H9 (cell line): ENCODE measurements at regions not wholly inside any gene's neighbourhood (a gene's known extent, or its start where the extent isn't known, plus 50 kb on each side); places are given as distances from the start of the nearest gene placed in this dataset.

Experiments used
- DNase-seq: peaks from one replicate; pipeline ENCODE4 v3.0.0-alpha.2; 2017
- H2AFZ ChIP-seq: one replicate; pipeline ENCODE4 v1.6.1; 2013; ENCODE audit warnings: mild to moderate bottlenecking, low read length, control low read depth, moderate library complexity
- H2AK5ac ChIP-seq: 2 replicates; pipeline ENCODE4 v1.6.1; 2013; ENCODE audit warnings: low read length, control low read depth, mixed read lengths; ENCODE audit not compliant: insufficient read length
- H2BK120ac ChIP-seq: one replicate; pipeline ENCODE4 v1.6.1; 2013; ENCODE audit warnings: low read depth, mild to moderate bottlenecking, low read length, control low read depth, inconsistent platforms; ENCODE audit not compliant: poor library complexity, severe bottlenecking
- H2BK12ac ChIP-seq: 2 replicates; pipeline ENCODE4 v1.6.1; 2013; ENCODE audit warnings: low read length, control low read depth, mixed read lengths, low read depth; ENCODE audit not compliant: insufficient read length
- H2BK15ac ChIP-seq: 2 replicates; pipeline ENCODE4 v1.6.1; 2013; ENCODE audit warnings: low read depth, low read length, control low read depth
- H2BK20ac ChIP-seq: one replicate; pipeline ENCODE4 v1.6.1; 2013; ENCODE audit warnings: low read depth, mild to moderate bottlenecking, low read length, control low read depth, inconsistent platforms; ENCODE audit not compliant: poor library complexity, severe bottlenecking
- H2BK5ac ChIP-seq: 2 replicates; pipeline ENCODE4 v1.6.1; 2013; ENCODE audit warnings: low read length, control low read depth, mixed read lengths; ENCODE audit not compliant: insufficient read length
- H3K14ac ChIP-seq: 2 replicates; pipeline ENCODE4 v1.6.1; 2013; ENCODE audit warnings: low read length, control low read depth; ENCODE audit not compliant: insufficient read depth
- H3K18ac ChIP-seq: 2 replicates; pipeline ENCODE4 v1.6.1; 2013; ENCODE audit warnings: low read depth, mild to moderate bottlenecking, mixed read lengths, low read length, control low read depth; ENCODE audit not compliant: insufficient read length
- H3K23ac ChIP-seq: 2 replicates; pipeline ENCODE4 v1.6.1; 2013; ENCODE audit warnings: low read length, control low read depth, mixed read lengths, low read depth; ENCODE audit not compliant: insufficient read length
- H3K23me2 ChIP-seq: 2 replicates; pipeline ENCODE4 v1.6.1; 2013; ENCODE audit warnings: low read depth, mild to moderate bottlenecking, mixed read lengths, low read length, control low read depth; ENCODE audit not compliant: insufficient read length, poor library complexity, severe bottlenecking
- H3K27ac ChIP-seq: 2 replicates; pipeline ENCODE4 v1.5.1; 2013; ENCODE audit warnings: low read length, control low read depth, mixed read lengths, low read depth; ENCODE audit not compliant: insufficient read length
- H3K27me3 ChIP-seq: 2 replicates; pipeline ENCODE4 v1.6.1; 2013; ENCODE audit warnings: low read length, control low read depth, inconsistent platforms; ENCODE audit not compliant: insufficient read depth
- H3K4ac ChIP-seq: 2 replicates; pipeline ENCODE4 v1.6.1; 2013; ENCODE audit warnings: low read depth, mild to moderate bottlenecking, control low read depth, inconsistent platforms, low read length, moderate library complexity
- H3K4me1 ChIP-seq: 2 replicates; pipeline ENCODE4 v1.6.1; 2013; ENCODE audit warnings: low read length, control low read depth, inconsistent platforms; ENCODE audit not compliant: insufficient read depth
- H3K4me2 ChIP-seq: 2 replicates; pipeline ENCODE4 v1.6.1; 2013; ENCODE audit warnings: low read length, control low read depth, mixed read lengths; ENCODE audit not compliant: insufficient read length, insufficient read depth
- H3K56ac ChIP-seq: 2 replicates; pipeline ENCODE4 v1.6.1; 2013; ENCODE audit warnings: low read depth, mild to moderate bottlenecking, mixed read lengths, low read length, control low read depth; ENCODE audit not compliant: insufficient read length
- H3K79me1 ChIP-seq: 2 replicates; pipeline ENCODE4 v1.6.1; 2013; ENCODE audit warnings: low read depth, mild to moderate bottlenecking, moderate library complexity, low read length, control low read depth, inconsistent platforms; ENCODE audit not compliant: insufficient read depth, poor library complexity, severe bottlenecking
- H3K79me2 ChIP-seq: 2 replicates; pipeline ENCODE4 v1.6.1; 2013; ENCODE audit warnings: low read length, control low read depth, inconsistent platforms; ENCODE audit not compliant: insufficient read depth
- H3K9ac ChIP-seq: 2 replicates; pipeline ENCODE4 v1.6.1; 2013; ENCODE audit warnings: low read length, control low read depth, mixed read lengths; ENCODE audit not compliant: insufficient read length; ENCODE audit errors: extremely low read depth
- H3K9me3 ChIP-seq: one replicate; pipeline ENCODE4 v1.6.1; 2013; ENCODE audit warnings: low read depth, low read length, inconsistent platforms; ENCODE audit not compliant: control insufficient read depth
- H3T11ph ChIP-seq: one replicate; pipeline ENCODE4 v1.6.1; 2013; ENCODE audit warnings: mild to moderate bottlenecking, low read length, control low read depth, inconsistent platforms
- H4K20me1 ChIP-seq: one replicate; pipeline ENCODE4 v1.6.1; 2013; ENCODE audit not compliant: control insufficient read depth, insufficient read length, insufficient read depth
- H4K5ac ChIP-seq: 2 replicates; pipeline ENCODE4 v1.6.1; 2013; ENCODE audit warnings: low read depth, mild to moderate bottlenecking, mixed read lengths, low read length, control low read depth; ENCODE audit not compliant: insufficient read length
- H4K8ac ChIP-seq: replicated peaks from 2 replicates; pipeline ENCODE4 v1.6.1; 2013; ENCODE audit warnings: low read length, control low read depth, mixed read lengths, low read depth; ENCODE audit not compliant: insufficient read length
- H4K91ac ChIP-seq: 2 replicates; pipeline ENCODE4 v1.6.1; 2013; ENCODE audit warnings: low read depth, mild to moderate bottlenecking, moderate library complexity, mixed read lengths, low read length, control low read depth; ENCODE audit not compliant: insufficient read length
- H3K27ac Mint-ChIP-seq, 3 experiments: 2 replicates in 2 of 3; 3 replicates in 1 of 3; pipeline ENCODE4 v1.8.0; 2020 to 2021; ENCODE audit warnings: mixed read lengths in 3 of 3, mild to moderate bottlenecking in 1 of 3, moderate library complexity in 1 of 3
- H3K27me3 Mint-ChIP-seq: 2 replicates; pipeline ENCODE4 v1.8.0; 2021; ENCODE audit warnings: low read depth, mild to moderate bottlenecking, moderate library complexity, mixed read lengths
- H3K36me3 Mint-ChIP-seq, 3 experiments: 2 replicates in 2 of 3; 3 replicates in 1 of 3; pipeline ENCODE4 v1.8.0; 2020 to 2021; ENCODE audit warnings: low read depth in 3 of 3, mixed read lengths in 3 of 3; ENCODE audit not compliant: insufficient read depth in 1 of 3
- H3K4me1 Mint-ChIP-seq, 2 experiments: 2 replicates each; pipeline ENCODE4 v1.8.0; 2020; ENCODE audit warnings: mixed read lengths in 2 of 2
- H3K4me3 Mint-ChIP-seq, 2 experiments: 2 replicates in 1 of 2; 3 replicates in 1 of 2; pipeline ENCODE4 v1.8.0; 2020 to 2021; ENCODE audit warnings: mild to moderate bottlenecking in 2 of 2, mixed read lengths in 2 of 2, moderate library complexity in 1 of 2
- H3K9me3 Mint-ChIP-seq, 2 experiments: 2 replicates in 1 of 2; 3 replicates in 1 of 2; pipeline ENCODE4 v1.8.0; 2020; ENCODE audit warnings: mild to moderate bottlenecking in 2 of 2, mixed read lengths in 2 of 2, moderate library complexity in 1 of 2
- CTCF ChIP-seq: fragments of 200-600 bp; sonication (generic); conservative IDR thresholded peaks from 3 replicates; pipeline ENCODE4 v1.8.0; 2021; ENCODE audit warnings: antibody characterized with exemption, mild to moderate bottlenecking
- WGBS: extraction: QIAGEN DNeasy Blood & Tissue Kit; methylation state at CpG from one replicate; pipeline ENCODE4 v1.1.7; 2013; ENCODE audit warnings: missing lambda C conversion rate, low lambda C conversion rate, mixed read lengths; ENCODE audit not compliant: insufficient read length; ENCODE audit errors: extremely low coverage; 5-methylcytosine and 5-hydroxymethylcytosine counted together

GRCh38 chr3:70808881-70809280 lies 496.4 kb upstream of the MDFIC2 start:
- H2BK12ac ChIP-seq: no peak overlapping the region
- no peak overlapping the region for H3K18ac ChIP-seq
- Mint-ChIP-seq H3K27ac (no peak overlapping the region), H3K4me3 (no peak overlapping the region), H3K36me3 (no peaks in the 10 kb centered on the region; a peak in 1 of 7 replicates), H3K4me1 (no peaks in the 10 kb centered on the region), H3K27me3 (no peaks in the 10 kb centered on the region), H3K9me3 (no peaks in the 10 kb centered on the region)
- no peak overlapping the region for H2BK120ac ChIP-seq
- H3K14ac ChIP-seq: no peak overlapping the region
- no peak for DNase-seq
- H2BK20ac ChIP-seq: no peak overlapping the region
- no peak overlapping the region for H4K91ac ChIP-seq
- no CpG with 5 or more reads among the region's 1 CpG for WGBS
- no peak overlapping the region for H3K9ac ChIP-seq
- no peaks in the 10 kb centered on the region for H3K79me1 ChIP-seq
- no peak for TF ChIP-seq CTCF
- H2AFZ ChIP-seq: no peak overlapping the region
- no peak overlapping the region for H2AK5ac ChIP-seq
- H3T11ph ChIP-seq: no peak overlapping the region
- H3K56ac ChIP-seq: no peak overlapping the region
- no peak overlapping the region for H3K4ac ChIP-seq
- H3K27me3 ChIP-seq: no peaks in the 10 kb centered on the region
- no peaks in the 10 kb centered on the region for H3K79me2 ChIP-seq
- no peak overlapping the region for H3K23ac ChIP-seq
- H3K27ac ChIP-seq: no peak overlapping the region
- H4K20me1 ChIP-seq: no peaks in the 10 kb centered on the region
- no peak overlapping the region for H2BK5ac ChIP-seq
- H3K23me2 ChIP-seq: no peaks in the 10 kb centered on the region
- H3K4me2 ChIP-seq: no peak overlapping the region
- H3K4me1 ChIP-seq: no peaks in the 10 kb centered on the region
- H4K8ac ChIP-seq: no peak overlapping the region
- H2BK15ac ChIP-seq: no peak overlapping the region
- no peak overlapping the region for H4K5ac ChIP-seq
- H3K9me3 ChIP-seq: no peaks in the 10 kb centered on the region
